GOT3 (cell line): ENCODE measurements at regions not wholly inside any gene's neighbourhood (a gene's known extent, or its start where the extent isn't known, plus 50 kb on each side); places are given as distances from the start of the nearest gene placed in this dataset.
"Not testable (repeated sequence)": the region's sequence is repeated elsewhere in the genome, so short reads cannot be mapped to it uniquely, and the experiment has no call there.

Experiments used
- DNase-seq: peaks from one replicate; lab custom pipeline; 2025; ENCODE audit warnings: mixed read lengths; lab: John Stamatoyannopoulos, UW

DNA sequence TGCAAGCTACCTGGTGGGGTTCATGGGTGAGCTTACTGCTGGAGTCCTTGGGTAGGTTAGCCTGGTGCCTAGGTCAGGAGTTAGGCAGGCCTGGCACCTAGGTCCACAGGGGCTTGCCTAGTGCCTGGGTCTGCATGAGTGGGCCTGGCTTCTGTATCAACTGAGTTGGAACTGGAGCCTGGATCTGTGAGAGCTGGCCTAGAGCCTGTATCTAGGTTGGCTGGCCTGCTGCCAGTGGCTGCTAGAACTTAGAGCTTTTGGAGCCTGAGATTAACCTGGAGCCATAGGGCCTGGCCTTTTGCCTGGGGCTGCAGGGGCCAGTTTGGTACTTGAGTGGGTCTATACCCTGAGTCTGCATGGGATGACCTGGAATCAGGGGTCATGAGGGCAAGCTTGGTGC is 679.4 kb downstream of the NUP35 start:
- DNase-seq, result no peak

GRCh38 chr2:183807870-183808269 is 683.6 kb downstream of the NUP35 start:
- DNase-seq, result no peak

DNA sequence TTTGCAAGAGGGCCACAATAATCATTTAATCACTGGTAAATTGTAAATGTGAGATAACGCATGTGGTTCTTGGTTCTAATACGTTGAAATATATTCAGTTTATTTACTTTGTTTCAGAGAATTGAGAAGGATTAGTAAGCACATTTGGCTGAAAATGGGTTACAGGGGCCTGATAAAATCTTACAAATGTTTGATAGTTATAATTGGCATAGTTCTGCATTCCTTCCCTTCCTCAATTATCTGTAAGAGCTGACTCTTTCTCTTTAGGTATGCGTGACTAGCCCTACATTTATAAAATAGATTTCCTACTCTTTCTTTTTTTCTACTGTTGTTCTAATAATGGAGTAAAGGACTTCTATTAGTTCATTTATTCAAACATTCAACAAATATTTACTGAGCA is 685.2 kb downstream of the NUP35 start:
- no peak for DNase-seq

GRCh38 chr2:183811281-183811680 is 687.0 kb downstream of the NUP35 start:
- DNase-seq, result no peak

DNA sequence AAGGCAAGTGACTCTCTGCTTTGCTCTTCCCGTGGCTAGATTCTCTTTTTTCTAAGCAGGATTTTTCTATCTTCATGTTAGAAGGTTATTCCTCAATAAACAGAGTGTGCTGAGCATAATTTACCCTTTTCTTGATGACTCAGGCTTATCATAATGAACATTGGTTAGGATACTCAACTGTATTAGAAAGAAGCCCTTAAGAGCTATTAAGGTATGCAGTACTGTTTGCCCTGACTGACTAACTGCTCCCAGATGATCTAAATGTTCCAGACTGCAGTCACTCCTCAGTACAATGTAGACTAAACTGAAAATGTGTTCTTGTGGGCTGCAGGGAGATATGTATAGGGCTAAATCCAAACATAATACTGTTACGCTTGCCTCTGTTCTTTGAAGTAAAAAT is 687.8 kb downstream of the NUP35 start:
- no peak for DNase-seq

DNA sequence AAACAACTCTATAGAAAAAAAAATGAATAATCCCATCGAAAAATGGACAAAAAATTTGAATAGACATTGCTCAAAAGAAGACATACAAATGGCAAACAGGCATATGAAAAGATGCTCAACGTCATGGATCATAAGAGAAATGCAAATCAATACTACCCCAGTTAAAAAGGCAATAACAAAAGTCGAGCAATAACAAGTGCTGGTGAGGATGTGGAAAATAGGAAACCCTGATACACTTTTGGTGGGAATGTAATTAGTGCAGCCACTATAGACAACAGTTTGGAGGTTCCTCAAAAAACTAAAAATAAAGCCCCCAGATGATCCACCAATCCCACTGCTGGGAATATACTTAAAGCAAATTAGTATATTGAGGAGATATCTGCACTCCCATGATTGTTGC is 701.5 kb downstream of the NUP35 start:
- DNase-seq, result no peak

- no peak for DNase-seq
Observed at GRCh38 chr2:183829931-183830330, 705.7 kb downstream of the NUP35 start.

GRCh38 chr2:183837157-183837556 is 712.9 kb downstream of the NUP35 start:
- no peak for DNase-seq

DNA sequence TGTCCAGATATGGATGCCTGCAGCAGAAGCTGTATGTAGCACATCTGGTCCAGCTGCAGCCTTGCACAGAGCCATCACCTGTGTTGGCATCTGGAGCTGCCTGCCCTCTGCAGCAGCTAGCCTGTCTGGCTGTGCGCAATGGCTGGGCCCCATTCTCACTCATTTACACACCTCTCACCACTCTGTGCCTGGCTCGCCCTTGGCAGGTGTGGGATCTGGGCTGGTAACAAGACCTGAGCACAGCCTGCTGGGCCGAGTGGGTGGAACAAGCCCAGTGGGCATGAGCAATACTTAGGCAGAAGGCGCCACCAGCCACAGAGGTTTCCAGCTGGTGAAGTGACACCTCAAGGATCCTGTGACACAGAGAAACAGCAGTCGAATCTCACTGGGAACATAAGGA is 714.1 kb downstream of the NUP35 start:
- DNase-seq, result no peak

DNA sequence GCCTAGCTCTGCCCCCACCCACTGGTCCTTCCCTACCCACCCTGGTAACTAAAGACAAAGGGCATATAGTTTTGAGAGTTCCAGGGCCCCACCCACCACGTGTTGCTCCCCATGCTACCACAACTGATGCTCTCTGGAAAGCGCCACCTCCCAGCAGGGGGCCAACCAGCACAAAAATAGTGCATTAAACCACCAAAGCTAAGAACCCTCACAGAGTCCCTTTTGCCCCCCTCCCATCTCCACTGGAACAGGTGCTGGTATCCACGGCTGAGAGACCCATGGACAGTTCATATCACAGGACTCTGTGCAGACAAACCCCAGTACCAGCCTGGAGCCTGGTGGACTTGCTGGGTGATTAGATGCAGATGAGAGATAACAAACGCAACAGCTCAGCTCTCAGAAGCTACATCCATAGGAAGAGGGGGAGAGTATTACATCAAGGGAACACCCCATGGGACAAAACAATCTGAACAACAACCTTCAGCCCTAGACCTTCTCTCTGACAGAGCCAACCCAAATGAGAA is 715.9 kb downstream of the NUP35 start:
- DNase-seq, result no peak

- DNase-seq, result not testable (repeated sequence)
Observed at GRCh38 chr2:183849826-183850225, 725.6 kb downstream of the NUP35 start.

GRCh38 chr2:183859129-183859528 is 734.9 kb downstream of the NUP35 start:
- no peak for DNase-seq

DNA sequence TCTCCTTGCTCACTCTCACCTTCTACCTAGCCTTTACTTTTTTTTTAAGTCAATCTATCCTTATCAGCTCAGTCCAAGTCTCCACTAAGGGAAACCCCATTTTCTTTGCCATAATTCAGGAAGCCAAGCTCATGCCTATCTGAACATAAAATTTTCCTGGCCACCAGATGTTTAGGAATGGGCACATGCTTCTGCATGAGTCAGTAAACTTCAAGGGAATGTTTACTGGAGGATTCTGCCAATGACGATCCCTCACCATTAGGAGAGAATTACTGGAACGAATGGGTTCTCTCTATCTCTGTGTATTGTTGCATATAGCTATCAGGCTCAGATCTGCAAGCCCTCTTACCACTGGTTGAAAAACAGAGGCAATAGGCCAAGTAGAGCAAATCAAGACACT is 731.7 kb upstream of the ZNF804A start:
- no peak for DNase-seq

DNA sequence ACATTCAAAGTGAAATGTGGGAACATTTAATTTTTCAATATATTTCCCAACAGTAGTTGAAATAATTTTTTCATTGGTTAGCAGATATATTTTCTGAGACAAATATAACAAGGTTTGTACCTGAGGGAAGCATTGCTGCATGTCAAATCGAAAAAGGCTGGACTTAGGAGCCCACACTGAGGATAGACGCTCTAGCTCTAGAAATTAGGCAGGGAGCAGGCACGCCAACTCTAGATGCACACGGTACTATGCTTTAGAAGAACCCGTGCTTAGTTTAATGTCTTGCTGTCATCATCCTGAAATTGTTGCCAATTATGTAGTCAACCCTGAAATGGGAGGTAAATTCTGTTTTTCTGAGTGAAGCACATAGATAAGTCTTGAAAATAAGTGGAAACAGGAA is 731.1 kb upstream of the ZNF804A start:
- DNase-seq, result no peak

DNA sequence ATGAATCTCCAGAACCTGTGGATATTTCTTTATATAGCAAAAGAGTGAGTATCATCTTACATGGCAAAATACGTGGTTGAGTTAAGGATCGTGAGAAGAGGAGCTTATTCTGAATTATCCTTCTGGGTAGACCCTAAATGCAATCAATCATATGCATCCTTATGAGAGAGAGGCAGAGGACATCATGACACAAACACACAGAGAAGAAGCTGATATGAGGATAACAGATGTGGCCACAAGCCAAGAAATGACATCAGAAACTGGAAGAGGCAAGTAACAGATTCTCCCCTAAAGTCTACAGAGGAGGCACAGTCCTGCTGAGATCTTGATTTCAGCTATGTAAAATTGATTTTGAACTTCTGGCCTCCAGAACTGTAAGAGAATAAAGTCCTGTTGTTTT is 730.2 kb upstream of the ZNF804A start:
- no peak for DNase-seq

DNA sequence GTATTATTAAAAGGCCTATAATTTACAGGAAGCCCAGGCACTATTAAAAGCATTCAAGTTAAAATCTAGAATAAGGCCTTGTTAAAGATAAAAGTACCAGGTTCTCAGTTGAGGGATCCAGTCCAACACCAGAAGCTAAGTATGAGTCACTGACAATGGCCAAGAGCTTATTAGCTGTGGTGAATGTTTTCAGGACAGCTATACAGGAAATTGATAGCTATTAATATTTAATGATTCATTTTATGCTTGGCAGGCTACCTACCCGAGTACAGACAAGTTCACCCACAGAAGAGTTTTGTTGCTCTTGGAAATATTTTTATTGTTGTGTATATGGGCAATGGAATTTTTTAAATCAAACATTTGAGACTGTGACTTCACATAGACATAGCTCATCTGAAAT is 729.6 kb upstream of the ZNF804A start:
- DNase-seq, result no peak

DNA sequence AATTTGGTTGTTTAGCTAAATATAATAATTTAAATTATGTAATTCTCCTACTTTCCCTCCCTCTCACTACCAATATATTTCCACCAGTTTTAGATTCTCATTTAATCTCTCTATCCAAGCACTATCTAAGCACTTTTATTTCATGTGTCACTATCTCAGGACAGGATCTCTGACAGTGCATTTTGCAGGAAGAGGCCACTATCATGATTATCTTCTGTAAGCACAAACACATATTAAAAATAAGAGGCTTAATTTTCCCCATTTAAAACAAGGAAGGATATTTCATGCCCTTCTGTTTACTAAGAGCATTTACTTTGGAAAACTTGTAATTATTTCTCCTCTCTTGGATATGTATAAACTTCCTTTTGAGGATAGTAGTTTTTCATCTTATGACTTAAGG is 726.2 kb upstream of the ZNF804A start:
- no peak for DNase-seq

DNA sequence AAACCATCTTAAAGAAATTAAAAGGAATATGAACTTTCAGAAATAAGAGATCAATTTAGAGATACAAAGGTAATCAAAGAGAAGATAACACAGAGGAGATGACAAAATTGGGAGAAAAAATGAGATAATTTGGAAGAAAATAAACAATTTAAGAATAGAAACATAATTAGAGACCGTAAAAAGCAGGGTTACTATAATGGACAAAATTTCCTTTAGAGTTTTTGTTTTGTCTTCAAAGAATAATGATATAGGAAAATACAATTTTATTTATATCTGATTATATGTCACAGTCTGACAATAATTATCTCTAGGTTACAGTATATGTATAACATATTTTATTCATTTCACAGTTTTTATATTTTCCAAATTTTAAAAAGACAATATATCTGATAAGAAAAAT is 716.4 kb upstream of the ZNF804A start:
- no peak for DNase-seq

- DNase-seq, result no peak
Observed at GRCh38 chr2:183892315-183892941, 705.9 kb upstream of the ZNF804A start.

DNA sequence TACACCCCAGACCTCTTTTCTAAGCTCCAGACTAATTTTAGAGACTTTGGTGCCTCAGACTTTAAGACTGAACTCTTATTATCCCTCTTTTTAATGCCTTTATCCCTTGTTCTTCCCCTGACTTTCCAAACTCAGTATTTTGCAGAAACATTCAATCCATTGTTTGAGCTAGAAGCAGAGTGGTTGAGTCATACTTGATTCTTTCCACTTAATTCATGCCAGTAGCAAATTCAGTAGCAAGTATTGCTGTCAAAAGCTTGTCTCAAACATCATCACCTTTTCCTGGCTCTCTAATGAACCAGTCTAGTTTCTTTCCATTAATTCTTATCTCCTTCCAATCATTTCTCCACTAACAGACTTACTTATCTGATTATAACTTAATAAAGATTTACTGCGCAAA is 699.7 kb upstream of the ZNF804A start:
- no peak for DNase-seq

GRCh38 chr2:183901931-183902330 is 696.4 kb upstream of the ZNF804A start:
- DNase-seq, result no peak

GRCh38 chr2:183903026-183903425 is 695.3 kb upstream of the ZNF804A start:
- no peak for DNase-seq

- DNase-seq, result not testable (repeated sequence)
Observed at GRCh38 chr2:183916041-183916440, 682.3 kb upstream of the ZNF804A start.

GRCh38 chr2:183919167-183919566 is 679.2 kb upstream of the ZNF804A start:
- no peak for DNase-seq
